GM23338 (cell line): ENCODE measurements at regions not wholly inside any gene's neighbourhood (a gene's known extent, or its start where the extent isn't known, plus 50 kb on each side); places are given as distances from the start of the nearest gene placed in this dataset.

Experiments
- CREB1 ChIP-seq: fragments of 250-450 bp; sonication (Bioruptor Pico); IDR thresholded peaks from 2 replicates; pipeline ENCODE4 v1.5.0; 2020; ENCODE audit warnings: low read depth, mild to moderate bottlenecking, moderate library complexity
- EZH2 ChIP-seq: fragments of 200-600 bp; sonication (generic); IDR thresholded peaks from one replicate; pipeline ENCODE4 v1.8.0; 2017; ENCODE audit warnings: antibody characterized with exemption, mild to moderate bottlenecking, low read depth; ENCODE audit not compliant: unreplicated experiment
- EZH2phosphoT487 ChIP-seq: fragments of 200-600 bp; sonication (generic); IDR thresholded peaks from one replicate; pipeline ENCODE4 v1.8.1; 2018; ENCODE audit warnings: antibody characterized with exemption; ENCODE audit not compliant: unreplicated experiment
- POLR2AphosphoS5 ChIP-seq: IDR thresholded peaks from 2 replicates; pipeline ENCODE4 v1.6.1; 2016; ENCODE audit warnings: antibody characterized with exemption, low read depth
- REST ChIP-seq: IDR thresholded peaks from one replicate; pipeline ENCODE4 v1.6.1; 2018; ENCODE audit warnings: antibody characterized with exemption; ENCODE audit not compliant: unreplicated experiment
- TF ChIP-seq, protein P1 (sequence below), 2 experiments: fragments of 200-600 bp in 1 of 2; sonication (generic) in 1 of 2; conservative IDR thresholded peaks; 2 replicates each; pipeline versions ENCODE4 v1.5.1 to v1.6.1; 2016 to 2017; ENCODE audit warnings: antibody characterized with exemption in 2 of 2, low read depth in 2 of 2, mild to moderate bottlenecking in 2 of 2, moderate library complexity in 1 of 2

- TF ChIP-seq, protein P1, sequence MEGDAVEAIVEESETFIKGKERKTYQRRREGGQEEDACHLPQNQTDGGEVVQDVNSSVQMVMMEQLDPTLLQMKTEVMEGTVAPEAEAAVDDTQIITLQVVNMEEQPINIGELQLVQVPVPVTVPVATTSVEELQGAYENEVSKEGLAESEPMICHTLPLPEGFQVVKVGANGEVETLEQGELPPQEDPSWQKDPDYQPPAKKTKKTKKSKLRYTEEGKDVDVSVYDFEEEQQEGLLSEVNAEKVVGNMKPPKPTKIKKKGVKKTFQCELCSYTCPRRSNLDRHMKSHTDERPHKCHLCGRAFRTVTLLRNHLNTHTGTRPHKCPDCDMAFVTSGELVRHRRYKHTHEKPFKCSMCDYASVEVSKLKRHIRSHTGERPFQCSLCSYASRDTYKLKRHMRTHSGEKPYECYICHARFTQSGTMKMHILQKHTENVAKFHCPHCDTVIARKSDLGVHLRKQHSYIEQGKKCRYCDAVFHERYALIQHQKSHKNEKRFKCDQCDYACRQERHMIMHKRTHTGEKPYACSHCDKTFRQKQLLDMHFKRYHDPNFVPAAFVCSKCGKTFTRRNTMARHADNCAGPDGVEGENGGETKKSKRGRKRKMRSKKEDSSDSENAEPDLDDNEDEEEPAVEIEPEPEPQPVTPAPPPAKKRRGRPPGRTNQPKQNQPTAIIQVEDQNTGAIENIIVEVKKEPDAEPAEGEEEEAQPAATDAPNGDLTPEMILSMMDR (conservative IDR thresholded peaks at IDR 0.05; ENCODE audit: low read depth in 2 of 2), result no peak
- TF ChIP-seq POLR2AphosphoS5, result no peak
- TF ChIP-seq EZH2, result no peak
- TF ChIP-seq CREB1 (CRISPR knock-in tag), result no peak
- no peak for TF ChIP-seq REST
- TF ChIP-seq EZH2phosphoT487, result no peak
Observed at GRCh38 chr6:141968632-141969031, 164.1 kb upstream of the GJE1 start.
